Activated CD8-positive, alpha-beta memory T cell treated with anti-CD3 and anti-CD28 coated beads for 36 hours (primary cell): ENCODE measurements at regions not wholly inside any gene's neighbourhood (a gene's known extent, or its start where the extent isn't known, plus 50 kb on each side); places are given as distances from the start of the nearest gene placed in this dataset.
"Not testable (repeated sequence)": the region's sequence is repeated elsewhere in the genome, so short reads cannot be mapped to it uniquely, and the experiment has no call there.

Experiments used
- CTCF ChIA-PET: fragments of 350-600 bp; sonication (Branson Sonifier 250); formaldehyde crosslinking; loops from one replicate; lab custom pipeline; 2021; ENCODE audit warnings: antibody characterized with exemption; lab: Charles Lee
- POLR2A ChIA-PET: fragments of 350-600 bp; sonication (Branson Sonifier 250); formaldehyde crosslinking; loops from one replicate; lab custom pipeline; 2021; ENCODE audit warnings: antibody characterized with exemption; lab: Charles Lee

- ChIA-PET POLR2A (no interaction called here), CTCF (no interaction called here)
Observed at GRCh38 chr14:46147452-46147851, 504.1 kb downstream of the RPL10L start.

GRCh38 chr14:46147024-46147423, 504.6 kb downstream of the RPL10L start:
- CTCF ChIA-PET, result no interaction called here
- POLR2A ChIA-PET, result no interaction called here

GRCh38 chr14:46140445-46140844, 511.1 kb downstream of the RPL10L start:
- ChIA-PET CTCF (no interaction called here), POLR2A (no interaction called here)

- CTCF ChIA-PET, result no interaction called here
- POLR2A ChIA-PET, result no interaction called here
Observed at GRCh38 chr14:46139649-46140048, 511.9 kb downstream of the RPL10L start.

GRCh38 chr14:46137786-46138185, 513.8 kb downstream of the RPL10L start:
- POLR2A ChIA-PET, result no interaction called here
- CTCF ChIA-PET, result no interaction called here

- POLR2A ChIA-PET, result no interaction called here
Observed at GRCh38 chr14:46136456-46136855, 515.1 kb downstream of the RPL10L start.

GRCh38 chr14:46108228-46108627, 543.4 kb downstream of the RPL10L start:
- CTCF ChIA-PET, result no interaction called here
- POLR2A ChIA-PET, result no interaction called here

More at GRCh38 chr14:46136456-46136855, 515.1 kb downstream of the RPL10L start:
- CTCF ChIA-PET, result no interaction called here

- POLR2A ChIA-PET, CTCF ChIA-PET: not testable (repeated sequence)
Observed at GRCh38 chr14:46100901-46101300, 550.7 kb downstream of the RPL10L start.

GRCh38 chr14:46091819-46092218, 559.8 kb downstream of the RPL10L start:
- ChIA-PET CTCF (no interaction called here), POLR2A (no interaction called here)

- ChIA-PET CTCF (no interaction called here), POLR2A (no interaction called here)
Observed at GRCh38 chr14:46087604-46088003, 564.0 kb downstream of the RPL10L start.

- CTCF ChIA-PET, result no interaction called here
- POLR2A ChIA-PET, result no interaction called here
Observed at GRCh38 chr14:46074061-46074460, 577.5 kb downstream of the RPL10L start.

GRCh38 chr14:46063872-46064271, 587.7 kb downstream of the RPL10L start:
- ChIA-PET POLR2A (no interaction called here), CTCF (no interaction called here)

GRCh38 chr14:46058964-46059563, 592.5 kb downstream of the RPL10L start:
- ChIA-PET POLR2A (no interaction called here), CTCF (no interaction called here)

GRCh38 chr14:46057799-46058198, 593.8 kb downstream of the RPL10L start:
- ChIA-PET POLR2A (no interaction called here), CTCF (no interaction called here)

- ChIA-PET POLR2A (no interaction called here), CTCF (no interaction called here)
Observed at GRCh38 chr14:46054526-46054925, 597.1 kb downstream of the RPL10L start.

GRCh38 chr14:46053221-46053620, 598.4 kb downstream of the RPL10L start:
- CTCF ChIA-PET, result no interaction called here
- POLR2A ChIA-PET, result no interaction called here

- ChIA-PET POLR2A (no interaction called here), CTCF (no interaction called here)
Observed at GRCh38 chr14:46051796-46052195, 599.8 kb downstream of the RPL10L start.

- CTCF ChIA-PET, result no interaction called here
Observed at GRCh38 chr14:46048127-46048526, 603.5 kb downstream of the RPL10L start.

GRCh38 chr14:46036099-46036498, 615.5 kb downstream of the RPL10L start:
- ChIA-PET POLR2A (no interaction called here), CTCF (no interaction called here)

More at GRCh38 chr14:46048127-46048526, 603.5 kb downstream of the RPL10L start:
- POLR2A ChIA-PET, result no interaction called here

- POLR2A ChIA-PET, result no interaction called here
- CTCF ChIA-PET, result no interaction called here
Observed at GRCh38 chr14:46034305-46034704, 617.3 kb downstream of the RPL10L start.

- ChIA-PET CTCF (no interaction called here), POLR2A (no interaction called here)
Observed at GRCh38 chr14:46018846-46019420, 632.6 kb downstream of the RPL10L start.

- ChIA-PET POLR2A (no interaction called here), CTCF (no interaction called here)
Observed at GRCh38 chr14:46008348-46008747, 643.2 kb downstream of the RPL10L start.
